ENCODE measurements at regions not wholly inside any gene's neighbourhood (a gene's known extent, or its start where the extent isn't known, plus 50 kb on each side); places are given as distances from the start of the nearest gene placed in this dataset.

DNA sequence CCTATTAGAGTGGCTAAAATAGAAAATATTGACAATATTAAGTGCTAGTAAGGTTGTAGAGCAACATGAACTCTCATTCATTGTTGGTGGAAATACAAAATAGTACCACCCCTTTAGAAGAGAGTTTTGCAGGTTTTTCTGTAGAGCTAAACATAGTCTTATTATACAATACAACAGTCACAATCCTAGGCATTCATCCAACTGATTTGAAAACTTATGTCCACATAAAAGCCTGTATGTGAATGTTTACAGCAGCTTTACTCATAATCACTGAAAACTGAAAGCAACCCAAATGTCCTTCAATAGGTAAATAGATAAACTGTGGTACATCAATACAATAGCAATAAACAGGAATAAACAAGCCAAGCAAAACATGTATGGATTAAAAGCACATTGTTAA, 127.2 kb upstream of the PRNP start:
- no peak for DNase-seq (ENCODE audit: low read depth in 2 of 2)

DNA sequence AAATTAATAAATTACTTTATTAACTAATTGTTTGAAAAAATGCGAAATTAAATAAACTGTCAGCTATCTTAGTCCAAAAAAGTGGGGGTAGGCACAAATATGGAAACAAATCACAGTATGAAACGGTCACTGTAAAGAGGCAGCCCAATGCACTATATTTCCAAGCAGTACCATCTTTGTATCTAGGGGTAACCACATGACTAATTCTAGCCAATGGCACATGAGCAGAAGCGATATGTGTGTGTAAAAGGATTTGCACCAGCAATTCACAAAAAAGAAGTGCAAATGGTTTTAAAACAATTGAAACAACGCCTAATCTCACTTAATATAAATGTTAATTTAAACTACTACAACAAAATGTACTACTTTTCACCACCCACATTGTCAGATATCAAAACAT, 129.5 kb upstream of the PRNP start:
- DNase-seq (ENCODE audit: low read depth in 2 of 2) = no peak

- no peak for DNase-seq (ENCODE audit: low read depth in 2 of 2)
Observed at GRCh38 chr20:4555188-4555890, 130.9 kb upstream of the PRNP start.

- no peak for DNase-seq (ENCODE audit: low read depth in 2 of 2)
Observed at GRCh38 chr20:4554346-4554745, 131.9 kb upstream of the PRNP start.

- DNase-seq (ENCODE audit: low read depth in 2 of 2) = no peak
Observed at GRCh38 chr20:4552075-4552640, 134.1 kb upstream of the PRNP start.

GRCh38 chr20:4550740-4551139, 135.5 kb upstream of the PRNP start:
- DNase-seq (ENCODE audit: low read depth in 2 of 2) = no peak

DNA sequence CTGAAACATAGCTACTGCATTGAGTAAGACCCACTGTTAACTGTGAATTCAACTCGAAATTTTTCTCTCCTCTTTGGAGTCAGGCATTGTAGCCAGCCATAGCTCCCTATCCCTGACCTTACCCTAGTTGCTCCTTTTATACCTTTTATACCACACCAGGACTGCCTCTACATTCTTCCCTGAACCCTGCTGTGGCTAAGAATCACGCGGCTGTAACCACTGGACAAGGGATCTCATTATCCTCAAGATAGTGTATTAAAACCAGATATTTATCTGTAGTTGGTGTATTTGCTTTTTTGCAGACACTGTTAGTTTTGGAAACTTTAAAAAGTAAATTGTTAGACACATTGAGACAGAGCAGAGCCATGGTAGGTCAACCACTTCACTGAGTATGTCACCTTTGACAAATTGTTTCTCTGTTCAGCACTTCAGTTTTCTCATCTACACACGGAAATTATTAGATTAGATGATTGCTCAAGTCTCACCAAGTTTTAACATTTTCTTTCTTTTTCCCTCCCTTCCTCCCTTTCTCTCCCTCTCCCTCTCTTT, 136.5 kb upstream of the PRNP start:
- no peak for DNase-seq (ENCODE audit: low read depth in 2 of 2)

DNA sequence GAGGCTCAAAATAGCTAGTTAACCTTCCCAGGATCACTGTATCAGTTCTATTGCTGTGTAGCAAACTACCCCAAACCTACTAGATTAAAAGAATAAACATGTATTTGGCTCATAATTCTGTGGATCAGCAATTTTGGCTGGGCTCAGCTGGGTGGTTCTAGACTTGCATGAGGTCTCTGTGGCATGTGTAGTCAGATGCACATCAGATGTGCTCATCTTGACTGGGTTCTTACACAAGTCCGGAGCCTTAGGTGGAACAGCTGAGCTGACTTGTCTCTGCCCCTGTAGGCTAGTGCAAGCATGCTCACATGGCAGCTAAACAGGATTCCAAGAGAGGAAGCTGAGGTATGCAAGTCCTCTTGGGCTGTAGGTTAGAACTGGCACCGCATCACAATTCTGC, 137.7 kb upstream of the PRNP start:
- DNase-seq (ENCODE audit: low read depth in 2 of 2) = no peak

- no peak for DNase-seq (ENCODE audit: low read depth in 2 of 2)
Observed at GRCh38 chr20:4546786-4547185, 139.5 kb upstream of the PRNP start.

GRCh38 chr20:4546342-4546741, 139.9 kb upstream of the PRNP start:
- DNase-seq (ENCODE audit: low read depth in 2 of 2) = no peak

DNA sequence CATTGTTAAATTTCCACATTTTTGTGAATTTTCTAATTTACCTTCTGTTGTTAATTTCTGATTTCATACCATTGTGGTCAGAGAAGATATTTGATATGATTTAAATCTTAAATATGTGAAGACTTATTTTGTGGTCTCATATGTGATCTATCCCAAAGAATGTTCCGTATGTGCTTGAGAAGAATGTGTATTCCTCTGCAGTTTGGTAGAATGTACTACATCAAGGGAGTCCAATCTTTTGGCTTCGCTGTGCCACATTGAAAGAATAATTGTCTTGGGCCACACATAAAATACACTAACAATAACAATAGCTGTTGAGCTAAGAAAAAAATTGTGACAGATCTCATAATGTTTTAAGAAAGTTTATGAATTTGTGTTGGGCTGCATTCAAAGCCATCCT, 140.7 kb upstream of the PRNP start:
- DNase-seq (ENCODE audit: low read depth in 2 of 2) = no peak

DNA sequence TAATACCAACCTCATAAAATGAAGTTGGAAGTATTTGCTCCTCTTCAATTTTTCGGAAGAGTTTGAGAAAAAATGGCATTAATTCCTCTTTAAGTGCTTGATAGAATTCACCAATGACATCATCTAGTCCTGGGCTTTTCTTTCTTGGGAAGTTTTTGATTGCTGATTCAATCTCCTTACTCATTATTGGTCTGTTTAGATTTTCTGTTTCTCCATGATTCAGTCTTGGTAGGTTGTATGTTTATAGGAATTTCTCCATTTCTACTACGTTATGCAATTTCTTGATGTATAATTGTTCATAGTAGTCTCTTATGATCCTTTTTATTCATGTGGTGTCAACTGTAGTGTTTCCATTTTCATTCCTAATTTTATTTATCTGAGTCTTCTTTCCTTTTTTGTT, 141.5 kb upstream of the PRNP start:
- DNase-seq (ENCODE audit: low read depth in 2 of 2) = no peak

GRCh38 chr20:4542270-4542669, 144.0 kb upstream of the PRNP start:
- no peak for DNase-seq (ENCODE audit: low read depth in 2 of 2)

GRCh38 chr20:4534315-4534714, 151.9 kb upstream of the PRNP start:
- DNase-seq (ENCODE audit: low read depth in 2 of 2) = no peak

DNA sequence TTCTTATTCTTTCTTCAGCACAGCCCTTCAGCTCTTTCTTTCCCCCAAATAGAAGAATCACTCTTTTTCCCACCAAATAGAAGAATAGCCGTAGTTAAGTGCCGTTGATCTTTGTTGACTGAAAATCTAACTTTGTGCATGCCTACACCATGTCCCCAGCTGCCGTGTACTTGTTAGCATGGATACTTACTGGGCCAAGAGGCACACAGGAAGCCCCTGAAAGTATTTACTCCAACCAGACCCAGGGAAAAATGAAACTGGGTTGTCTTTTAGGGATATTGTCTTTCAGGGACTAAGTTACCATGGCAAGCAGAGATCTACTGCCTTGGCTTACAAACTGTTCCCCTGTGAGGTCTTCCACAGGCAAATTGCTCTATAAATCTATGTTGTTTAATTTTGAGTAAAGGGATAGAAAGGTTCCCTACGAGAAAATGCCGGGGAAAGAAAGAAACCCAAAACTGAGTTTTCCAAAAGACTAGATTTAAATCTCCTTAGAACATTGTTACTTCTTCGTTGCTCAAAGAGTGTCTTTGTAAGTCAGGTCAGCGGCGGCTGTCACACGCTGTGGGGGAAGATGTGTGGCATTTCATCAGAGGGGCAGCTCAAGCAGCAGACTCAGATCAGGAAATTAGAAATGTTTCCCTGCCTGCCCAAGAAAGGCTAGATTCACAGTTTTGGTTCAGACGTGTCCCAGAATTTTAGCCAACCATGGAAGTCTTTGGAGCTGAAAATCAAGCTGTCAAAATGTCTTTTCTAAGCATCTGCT, 152.7 kb upstream of the PRNP start:
- no peak for DNase-seq (ENCODE audit: low read depth in 2 of 2)

- DNase-seq (ENCODE audit: low read depth in 2 of 2) = no peak
Observed at GRCh38 chr20:4532772-4533171, 153.5 kb upstream of the PRNP start.

DNA sequence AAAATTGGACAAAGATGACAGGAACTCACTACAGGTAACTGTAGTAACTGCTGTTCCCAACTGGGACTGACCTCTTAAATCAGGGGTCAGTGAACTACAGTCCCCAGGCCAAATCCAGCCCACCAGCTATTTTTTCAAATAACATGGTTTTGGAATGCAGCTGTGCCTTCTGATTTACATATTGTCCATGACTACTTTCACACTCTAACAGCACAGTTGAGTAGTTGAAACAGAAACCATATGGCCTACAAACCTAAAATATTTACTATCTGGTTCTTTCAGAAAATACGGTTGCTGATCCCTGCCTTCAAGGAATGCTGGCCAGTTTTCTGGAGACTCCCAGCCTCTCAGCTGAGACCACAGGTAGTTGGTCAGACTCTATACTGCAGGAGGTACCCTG, 161.5 kb upstream of the PRNP start:
- DNase-seq (ENCODE audit: low read depth in 2 of 2) = no peak

GRCh38 chr20:4524307-4524706, 161.9 kb upstream of the PRNP start:
- no peak for DNase-seq (ENCODE audit: low read depth in 2 of 2)

GRCh38 chr20:4522310-4522709, 163.9 kb upstream of the PRNP start:
- DNase-seq (ENCODE audit: low read depth in 2 of 2) = no peak

- DNase-seq (ENCODE audit: low read depth in 2 of 2) = no peak
Observed at GRCh38 chr20:4521170-4521968, 164.9 kb upstream of the PRNP start.

DNA sequence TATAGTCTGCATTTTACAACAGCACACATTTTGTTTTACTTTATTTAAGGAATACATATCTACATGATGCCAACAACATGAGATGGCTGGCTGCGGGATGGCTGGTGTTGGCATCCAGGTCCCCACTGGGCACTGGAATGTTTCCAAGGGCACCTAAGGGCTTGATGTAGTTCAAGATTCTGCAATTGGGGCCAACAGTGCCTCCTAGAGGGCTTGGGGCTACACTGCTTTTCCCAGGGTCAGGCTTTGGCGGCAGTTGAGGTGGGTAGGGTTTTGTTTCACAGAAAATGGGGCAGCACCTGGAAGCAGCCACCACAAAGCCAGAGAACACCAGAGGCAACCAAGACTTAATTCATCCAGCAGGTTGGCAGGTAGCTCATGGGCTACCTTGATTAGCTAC, 166.7 kb upstream of the PRNP start:
- DNase-seq (ENCODE audit: low read depth in 2 of 2) = peak; percentile 1 to 15

GRCh38 chr20:4516876-4517275, 169.4 kb upstream of the PRNP start:
- DNase-seq (ENCODE audit: low read depth in 2 of 2) = no peak

Data from stimulated activated CD4-positive, alpha-beta T cell treated with anti-CD3 and anti-CD28 coated beads, Interleukin-4, amount 100 ng/mL, for 48 hours (primary cell).